Fibroblast of villous mesenchyme (primary cell): ENCODE measurements at regions not wholly inside any gene's neighbourhood (a gene's known extent, or its start where the extent isn't known, plus 50 kb on each side); places are given as distances from the start of the nearest gene placed in this dataset.
"Not testable (repeated sequence)": the region's sequence is repeated elsewhere in the genome, so short reads cannot be mapped to it uniquely, and the experiment has no call there.

Source experiments
- DNase-seq: peaks from one replicate; pipeline ENCODE4 v3.0.0-alpha.2; 2010; ENCODE audit warnings: low read depth
- H3K4me3 ChIP-seq: 2 replicates; pipeline ENCODE4 v1.5.1; 2011; ENCODE audit warnings: low read depth, mild to moderate bottlenecking, low read length
- CTCF ChIP-seq: IDR thresholded peaks from 2 replicates; pipeline ENCODE4 v1.5.1; 2012; ENCODE audit warnings: low read depth, mild to moderate bottlenecking, low read length; ENCODE audit not compliant: insufficient read depth

DNA sequence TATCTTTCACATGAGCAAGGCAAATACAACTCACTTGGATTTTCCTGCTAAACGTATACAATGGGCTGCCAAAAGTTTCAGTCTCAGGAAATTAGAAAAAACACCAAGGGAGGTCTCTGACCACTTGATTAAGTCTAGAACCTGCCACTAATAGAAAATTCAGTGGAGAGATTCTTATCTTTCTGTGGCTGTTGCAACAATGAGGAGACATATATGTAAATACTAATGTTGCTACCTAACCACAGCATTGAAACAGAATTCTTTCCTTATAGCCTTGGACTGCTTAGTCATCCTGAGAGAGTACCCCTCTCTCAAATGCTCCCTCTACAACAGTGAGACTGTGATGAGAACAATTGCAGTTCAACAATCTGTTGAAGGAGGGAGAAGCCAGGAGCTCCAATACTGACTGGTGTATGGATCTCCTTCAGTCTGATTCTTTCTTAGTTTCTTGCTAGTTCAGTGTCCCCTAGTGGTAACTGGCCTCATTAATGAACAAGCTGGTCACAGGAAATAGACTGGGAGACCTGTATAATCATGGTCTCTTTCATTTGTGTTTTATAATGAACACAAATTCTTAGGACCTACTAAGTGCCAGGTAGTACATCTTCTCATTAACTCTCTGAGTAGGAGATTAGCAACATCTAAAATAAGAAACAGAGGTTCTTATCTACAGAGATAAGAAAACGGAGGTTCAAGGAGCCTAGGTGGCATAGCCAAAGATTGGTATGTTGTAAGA is 164.5 kb downstream of the SLC38A4 start:
- TF ChIP-seq CTCF, result peak; percentile 86
- no peak overlapping the region for H3K4me3 ChIP-seq
- DNase-seq, result peak; percentile 91

DNA sequence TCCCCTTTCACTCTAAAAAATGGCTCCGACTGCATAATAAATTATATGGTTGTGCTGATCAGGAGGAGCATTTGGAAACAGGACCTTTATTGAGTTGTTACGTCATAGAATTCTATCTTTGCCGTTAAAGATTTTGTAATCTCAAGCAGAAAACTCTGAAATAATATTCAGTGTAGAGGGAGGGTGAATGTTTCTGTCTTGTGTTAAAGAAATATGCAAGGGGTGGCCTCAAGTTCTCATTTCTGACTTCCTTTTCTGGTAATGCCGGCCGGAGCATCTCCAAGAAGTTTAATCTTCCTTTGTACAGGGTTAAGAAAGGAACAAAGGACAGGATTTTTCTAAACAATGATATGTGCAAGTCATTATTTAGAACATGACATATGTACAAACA is 165.1 kb downstream of the SLC38A4 start:
- DNase-seq, result peak; percentile 74
- H3K4me3 ChIP-seq, result no peak overlapping the region
- TF ChIP-seq CTCF, result no peak

DNA sequence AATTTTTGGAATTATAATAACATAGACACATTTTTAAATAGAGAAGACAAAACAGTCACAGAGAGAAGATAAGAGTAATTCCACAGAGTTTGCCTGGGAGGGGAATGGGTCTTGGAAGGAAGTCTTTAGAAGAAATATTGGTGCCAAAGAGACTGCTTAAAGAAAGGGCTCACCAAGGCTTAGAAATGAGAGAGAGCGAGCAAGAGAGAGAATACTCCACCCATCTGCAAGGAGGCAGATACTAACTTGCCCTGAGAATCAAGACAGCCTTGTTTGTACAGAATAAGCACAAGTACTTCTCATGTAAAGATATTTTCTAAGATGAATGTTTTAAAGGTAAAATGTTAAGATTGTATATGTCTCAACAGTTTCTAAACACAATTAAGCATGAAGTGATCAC is 165.5 kb downstream of the SLC38A4 start:
- H3K4me3 ChIP-seq, result no peak overlapping the region
- no peak for TF ChIP-seq CTCF
- peak; percentile 35 for DNase-seq

- H3K4me3 ChIP-seq, result no peak overlapping the region
- DNase-seq, result no peak
- no peak for TF ChIP-seq CTCF
These were observed 166.0 kb downstream of the SLC38A4 start for GRCh38 chr12:46659824-46660223.

- DNase-seq, result no peak
- no peak for TF ChIP-seq CTCF
- H3K4me3 ChIP-seq, result no peak overlapping the region
These were observed 166.7 kb downstream of the SLC38A4 start for GRCh38 chr12:46659032-46659650.

DNA sequence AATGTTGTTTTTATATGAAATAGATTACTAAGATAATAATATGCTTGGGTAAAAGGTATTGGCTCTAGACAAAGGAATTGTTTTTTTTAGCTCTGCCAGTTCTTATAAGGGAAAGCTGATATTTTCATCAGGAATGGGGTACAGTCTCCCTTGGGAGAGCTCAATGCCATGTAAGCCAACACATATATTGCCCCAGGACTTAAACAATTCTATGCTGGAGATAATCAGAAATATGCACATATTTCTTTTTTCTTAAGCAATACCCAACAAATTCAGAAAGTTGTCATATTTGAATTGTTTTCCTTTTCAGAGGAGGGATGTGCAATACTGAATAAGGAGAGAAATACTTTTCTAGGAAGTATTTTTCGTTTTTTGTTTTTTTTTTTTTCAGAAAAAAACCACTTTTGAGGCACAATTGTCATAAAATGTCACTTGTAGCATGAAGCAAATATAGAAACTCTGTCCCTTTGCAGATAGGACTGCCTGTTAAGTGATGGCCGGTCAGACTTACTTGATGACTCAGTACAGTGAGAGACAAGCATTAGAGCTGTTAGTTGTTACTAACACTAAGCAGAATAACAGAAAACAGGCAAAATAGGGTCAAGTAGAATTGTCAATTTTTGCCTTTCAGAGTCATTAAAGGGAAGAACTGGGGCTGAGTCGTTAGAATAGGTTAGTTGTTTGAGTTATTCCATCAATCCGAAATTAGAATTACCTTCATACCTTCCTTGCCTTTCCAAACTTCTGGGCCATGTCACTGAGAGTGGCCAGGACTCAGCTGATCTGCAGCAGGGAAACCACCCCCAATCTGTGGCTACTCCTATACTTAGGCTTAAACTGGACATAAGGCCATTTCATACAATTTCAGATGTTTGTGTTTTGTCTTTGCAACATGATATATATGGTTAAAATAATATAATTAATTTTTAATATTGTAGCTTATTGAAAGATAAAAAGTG is 168.1 kb downstream of the SLC38A4 start:
- no peak overlapping the region for H3K4me3 ChIP-seq
- TF ChIP-seq CTCF, result no peak
- DNase-seq, result peak; percentile 42

DNA sequence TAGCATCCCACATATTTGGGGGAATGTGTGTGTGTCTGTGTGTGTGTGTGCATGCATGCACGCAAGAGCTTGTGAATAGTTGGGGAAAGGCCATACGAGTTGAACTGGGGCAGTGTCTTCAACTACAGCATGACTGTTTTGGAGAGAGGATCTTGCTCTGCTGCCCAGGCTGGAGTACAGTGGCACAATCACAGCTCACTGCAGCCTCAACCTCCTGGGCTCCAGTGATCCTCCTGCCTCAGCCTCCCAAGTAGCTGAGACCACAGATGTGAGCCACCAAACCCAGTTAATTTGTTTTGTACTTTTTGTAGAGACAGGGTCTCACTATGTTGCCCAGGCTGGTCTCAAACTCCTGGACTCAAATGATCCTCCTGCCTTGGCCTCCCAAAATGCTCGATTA is 169.8 kb downstream of the SLC38A4 start:
- H3K4me3 ChIP-seq, DNase-seq: not testable (repeated sequence)
